Neural progenitor cell (in vitro differentiated cells): ENCODE measurements at regions not wholly inside any gene's neighbourhood (a gene's known extent, or its start where the extent isn't known, plus 50 kb on each side); places are given as distances from the start of the nearest gene placed in this dataset.

Experiments
- EZH2 ChIP-seq: fragments of 200-600 bp; sonication (generic); IDR thresholded peaks from 2 replicates; pipeline ENCODE4 v1.6.1; 2017; ENCODE audit warnings: antibody characterized with exemption, mild to moderate bottlenecking, moderate library complexity
- EZH2phosphoT487 ChIP-seq: fragments of 200-600 bp; sonication (generic); IDR thresholded peaks from 2 replicates; pipeline ENCODE4 v1.6.1; 2017; ENCODE audit warnings: antibody characterized with exemption

GRCh38 chr2:241951316-241951700 lies 81.8 kb downstream of the RTP5 start:
- TF ChIP-seq EZH2 (no peak), EZH2phosphoT487 (no peak)
